Calu3 (cell line): ENCODE measurements at regions not wholly inside any gene's neighbourhood (a gene's known extent, or its start where the extent isn't known, plus 50 kb on each side); places are given as distances from the start of the nearest gene placed in this dataset.
A peak's percentile ranks its signal among the peaks of the same experiment; 100 is the strongest.

Experiments
- BruUV-seq: library from RNA; stranded (reverse); fragments of 400-500 nt; replicated peaks from 2 replicates; lab custom pipeline; 2021; lab: Mats Ljungman, UMichigan
- CTCF ChIA-PET: fragments of 300-600 bp; sonication (Branson Sonifier 250); formaldehyde crosslinking; loops from one replicate; lab custom pipeline; 2022; ENCODE audit warnings: antibody characterized with exemption; lab: Charles Lee
- DNase-seq: peaks from one replicate; pipeline ENCODE4 v3.0.0; 2022
- H3K27ac Mint-ChIP-seq: one replicate; pipeline ENCODE4 v1.8.0; 2022; ENCODE audit warnings: mixed read lengths; ENCODE audit not compliant: unreplicated experiment
- H3K27me3 Mint-ChIP-seq: one replicate; pipeline ENCODE4 v1.8.0; 2022; ENCODE audit warnings: mixed read lengths; ENCODE audit not compliant: unreplicated experiment
- H3K36me3 Mint-ChIP-seq: one replicate; pipeline ENCODE4 v1.8.0; 2022; ENCODE audit warnings: mild to moderate bottlenecking, moderate library complexity, mixed read lengths; ENCODE audit not compliant: insufficient read depth, unreplicated experiment
- H3K4me1 Mint-ChIP-seq: one replicate; pipeline ENCODE4 v1.8.0; 2022; ENCODE audit warnings: mild to moderate bottlenecking, low read depth, mixed read lengths; ENCODE audit not compliant: unreplicated experiment
- H3K4me3 Mint-ChIP-seq: one replicate; pipeline ENCODE4 v1.8.0; 2022; ENCODE audit warnings: mild to moderate bottlenecking, low read depth, moderate library complexity, mixed read lengths; ENCODE audit not compliant: unreplicated experiment
- H3K9me3 Mint-ChIP-seq: one replicate; pipeline ENCODE4 v1.8.0; 2022; ENCODE audit warnings: low read depth, mixed read lengths; ENCODE audit not compliant: unreplicated experiment
- CTCF ChIP-seq: fragments of 200-600 bp; IDR thresholded peaks from one replicate; pipeline ENCODE4 v1.8.0; 2022; ENCODE audit warnings: antibody characterized with exemption; ENCODE audit not compliant: unreplicated experiment
- intact Hi-C: fragments of 100-400 bp; cut with micrococcal nuclease; formaldehyde crosslinking; loops from one replicate; pipeline ENCODE4 v1.10.0; 2022; ENCODE audit not compliant: unreplicated experiment

GRCh38 chr13:106095919-106096318, 439.5 kb downstream of the EFNB2 start:
- Mint-ChIP-seq H3K27me3 (no peaks in the 10 kb centered on the region), H3K36me3 (no peaks in the 10 kb centered on the region), H3K9me3 (no peaks in the 10 kb centered on the region), H3K4me3 (peak overlapping the region; percentile 13), H3K4me1 (peaks cover 40% of the 10 kb centered on the region), H3K27ac (peak overlapping the region; percentile 78)
- DNase-seq: no peak
- CTCF ChIA-PET: no interaction called here
- intact Hi-C loops: no loop called here
- BruUV-seq: no TSS peak
- no peak for TF ChIP-seq CTCF

- intact Hi-C loops: no loop called here
- Mint-ChIP-seq H3K4me1 (peaks cover 40% of the 10 kb centered on the region), H3K4me3 (no peak overlapping the region), H3K9me3 (no peaks in the 10 kb centered on the region), H3K36me3 (no peaks in the 10 kb centered on the region), H3K27me3 (no peaks in the 10 kb centered on the region), H3K27ac (peak overlapping the region; percentile 78)
- CTCF ChIA-PET: no interaction called here
- no TSS peak for BruUV-seq
- no peak for DNase-seq
- TF ChIP-seq CTCF: no peak
Measured at GRCh38 chr13:106095406-106095805, 440.1 kb downstream of the EFNB2 start.

- no peak for DNase-seq
- no peak for TF ChIP-seq CTCF
- Mint-ChIP-seq H3K27me3 (no peaks in the 10 kb centered on the region), H3K4me1 (peaks cover under 1% of the 10 kb centered on the region), H3K9me3 (no peaks in the 10 kb centered on the region), H3K27ac (no peak overlapping the region), H3K36me3 (no peaks in the 10 kb centered on the region), H3K4me3 (no peak overlapping the region)
- intact Hi-C loops: no loop called here
- CTCF ChIA-PET: no interaction called here
- BruUV-seq: no TSS peak
Measured at GRCh38 chr13:106090001-106090400, 445.5 kb downstream of the EFNB2 start.

- intact Hi-C loops: no loop called here
- DNase-seq: no peak
- Mint-ChIP-seq H3K36me3 (no peaks in the 10 kb centered on the region), H3K4me1 (no peaks in the 10 kb centered on the region), H3K4me3 (no peak overlapping the region), H3K9me3 (no peaks in the 10 kb centered on the region), H3K27me3 (no peaks in the 10 kb centered on the region), H3K27ac (no peak overlapping the region)
- BruUV-seq: no TSS peak
- TF ChIP-seq CTCF: no peak
- CTCF ChIA-PET: no interaction called here
Measured at GRCh38 chr13:106089261-106089980, 446.0 kb downstream of the EFNB2 start.
